ENCODE measurements at regions not wholly inside any gene's neighbourhood (a gene's known extent, or its start where the extent isn't known, plus 50 kb on each side); places are given as distances from the start of the nearest gene placed in this dataset.
"Not testable (repeated sequence)": the region's sequence is repeated elsewhere in the genome, so short reads cannot be mapped to it uniquely, and the experiment has no call there.

DNA sequence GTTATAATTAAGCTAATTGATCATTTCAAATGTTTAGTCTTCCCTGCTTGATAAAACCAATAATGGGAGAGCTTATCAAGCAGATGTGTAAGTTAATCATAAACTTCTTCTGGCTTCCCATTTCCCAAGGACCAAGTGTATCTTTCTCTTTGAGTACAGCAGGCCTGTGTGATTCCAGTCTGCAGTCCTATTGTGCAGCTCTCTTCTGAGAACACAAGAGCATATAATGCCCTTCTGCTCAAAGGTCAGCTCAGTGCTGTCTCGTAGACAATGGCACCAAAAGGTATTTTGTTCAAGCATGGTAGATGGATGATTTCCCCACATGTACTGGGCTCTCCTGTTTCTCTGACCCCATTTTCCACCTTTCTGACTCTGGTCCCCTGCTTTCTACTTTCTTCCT lies 101.8 kb upstream of the DYRK2 start:
- Histone ChIP-seq H3K9me3 (ENCODE audit: low read depth) (no peaks in the 10 kb centered on the region), H3F3A (ENCODE audit: low read depth) (no peaks in the 10 kb centered on the region), H4K20me1 (ENCODE audit: low read depth) (no peaks in the 10 kb centered on the region), H3K9ac (no peak overlapping the region), H3K27me3 (no peaks in the 10 kb centered on the region), H3K79me2 (ENCODE audit: low read depth) (no peaks in the 10 kb centered on the region), H2AFZ (replicated peaks) (peak overlapping the region; percentile 17), H3K36me3 (no peaks in the 10 kb centered on the region), H3K27ac (no peak overlapping the region), H3K4me2 (no peak overlapping the region), H3K4me3 (no peak overlapping the region), H3K4me1 (peaks cover 6% of the 10 kb centered on the region)
- Mint-ChIP-seq H3K4me1 (peaks cover 10% of the 10 kb centered on the region), H3K9me3 (peaks cover 14% of the 10 kb centered on the region), H3K36me3 (no peaks in the 10 kb centered on the region), H3K27me3 (ENCODE audit: insufficient read depth, low read depth) (peaks cover 3% of the 10 kb centered on the region), H3K4me3 (no peak overlapping the region), H3K27ac (no peak overlapping the region)
- TF ChIP-seq EZH2 (IDR thresholded peaks at IDR 0.05) (no peak), EZH2phosphoT487 (IDR thresholded peaks at IDR 0.05) (no peak)
- TF ChIP-seq, protein P1, sequence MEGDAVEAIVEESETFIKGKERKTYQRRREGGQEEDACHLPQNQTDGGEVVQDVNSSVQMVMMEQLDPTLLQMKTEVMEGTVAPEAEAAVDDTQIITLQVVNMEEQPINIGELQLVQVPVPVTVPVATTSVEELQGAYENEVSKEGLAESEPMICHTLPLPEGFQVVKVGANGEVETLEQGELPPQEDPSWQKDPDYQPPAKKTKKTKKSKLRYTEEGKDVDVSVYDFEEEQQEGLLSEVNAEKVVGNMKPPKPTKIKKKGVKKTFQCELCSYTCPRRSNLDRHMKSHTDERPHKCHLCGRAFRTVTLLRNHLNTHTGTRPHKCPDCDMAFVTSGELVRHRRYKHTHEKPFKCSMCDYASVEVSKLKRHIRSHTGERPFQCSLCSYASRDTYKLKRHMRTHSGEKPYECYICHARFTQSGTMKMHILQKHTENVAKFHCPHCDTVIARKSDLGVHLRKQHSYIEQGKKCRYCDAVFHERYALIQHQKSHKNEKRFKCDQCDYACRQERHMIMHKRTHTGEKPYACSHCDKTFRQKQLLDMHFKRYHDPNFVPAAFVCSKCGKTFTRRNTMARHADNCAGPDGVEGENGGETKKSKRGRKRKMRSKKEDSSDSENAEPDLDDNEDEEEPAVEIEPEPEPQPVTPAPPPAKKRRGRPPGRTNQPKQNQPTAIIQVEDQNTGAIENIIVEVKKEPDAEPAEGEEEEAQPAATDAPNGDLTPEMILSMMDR (IDR thresholded peaks at IDR 0.05), result no peak
- DNase-seq (ENCODE audit: low spot score), result peak; percentile 20

DNA sequence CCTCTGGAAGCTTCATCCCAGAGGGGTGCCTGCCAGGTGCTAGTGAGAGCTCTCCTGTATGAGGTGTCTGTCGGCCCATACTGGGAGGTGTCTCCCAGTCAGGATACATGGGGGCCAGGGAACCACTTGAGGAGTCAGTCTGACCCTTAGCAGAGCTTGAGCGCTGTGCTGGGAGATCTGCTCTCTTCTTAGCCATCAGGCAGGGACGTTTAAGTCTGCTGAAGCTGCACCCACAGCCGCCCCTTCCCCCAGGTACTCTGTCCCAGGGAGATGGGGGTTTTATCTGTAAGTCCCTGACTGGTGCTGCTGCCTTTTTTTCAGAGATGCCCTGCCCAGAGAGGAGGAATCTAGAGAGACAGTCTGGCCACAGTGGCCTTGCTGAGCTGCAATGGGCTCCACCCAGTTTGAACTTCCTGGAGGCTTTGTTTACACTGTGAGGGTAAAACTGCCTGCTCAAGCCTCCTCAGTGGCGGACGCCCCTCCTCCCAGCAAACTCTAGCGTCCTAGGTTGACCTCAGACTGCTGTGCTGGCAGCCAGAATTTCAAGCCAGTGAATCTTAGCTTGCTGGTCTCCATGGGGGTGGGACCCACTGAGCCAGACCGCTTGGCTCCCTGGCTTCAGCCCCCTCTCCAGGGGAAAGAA lies 93.3 kb upstream of the DYRK2 start:
- H3K27me3 ChIP-seq; H3K9ac ChIP-seq; H3K27me3 Mint-ChIP-seq (ENCODE audit: insufficient read depth, low read depth); H3K4me1 Mint-ChIP-seq; H3K4me2 ChIP-seq; H3K36me3 Mint-ChIP-seq; H3K4me1 ChIP-seq; H4K20me1 ChIP-seq (ENCODE audit: low read depth); H3K4me3 ChIP-seq; H3K36me3 ChIP-seq; H3K4me3 Mint-ChIP-seq; H3K27ac ChIP-seq; H3F3A ChIP-seq (ENCODE audit: low read depth); H3K27ac Mint-ChIP-seq; DNase-seq (ENCODE audit: low spot score); H3K9me3 ChIP-seq (ENCODE audit: low read depth); H2AFZ ChIP-seq (replicated peaks); H3K79me2 ChIP-seq (ENCODE audit: low read depth): not testable (repeated sequence)
- H3K9me3 Mint-ChIP-seq, result peaks cover 14% of the 10 kb centered on the region

DNA sequence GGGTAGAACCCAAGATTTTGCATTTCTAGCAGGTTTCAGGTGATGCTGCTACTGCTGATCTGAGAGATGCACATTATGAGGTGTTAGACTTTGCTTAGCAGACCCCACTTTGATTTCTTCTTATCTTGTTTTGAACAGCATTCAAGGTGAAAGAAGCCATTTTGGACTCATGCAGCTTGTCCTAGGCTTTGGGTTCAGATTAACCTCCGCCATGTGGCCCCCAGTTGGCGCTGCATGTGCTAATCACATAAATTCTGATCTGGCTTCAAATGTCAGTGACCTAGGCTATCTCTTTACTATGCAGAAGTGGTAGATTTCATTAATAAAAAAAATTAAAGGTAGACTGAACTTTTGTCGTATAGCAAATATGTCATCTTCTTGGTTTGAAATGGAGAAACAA lies 89.8 kb upstream of the DYRK2 start:
- H3K36me3 Mint-ChIP-seq, result no peaks in the 10 kb centered on the region
- no peak overlapping the region for H3K4me3 Mint-ChIP-seq
- H4K20me1 ChIP-seq (ENCODE audit: low read depth), result no peaks in the 10 kb centered on the region
- H3K4me3 ChIP-seq, result no peak overlapping the region
- peaks cover 5% of the 10 kb centered on the region for H3K4me1 Mint-ChIP-seq
- no peak overlapping the region for H3K4me2 ChIP-seq
- H3K9me3 Mint-ChIP-seq, result peaks cover 2% of the 10 kb centered on the region
- no peak overlapping the region for H2AFZ ChIP-seq (replicated peaks)
- H3K4me1 ChIP-seq, result no peaks in the 10 kb centered on the region
- peaks cover 4% of the 10 kb centered on the region for H3K9me3 ChIP-seq (ENCODE audit: low read depth)
- H3K36me3 ChIP-seq, result peaks cover 3% of the 10 kb centered on the region
- H3K27me3 Mint-ChIP-seq (ENCODE audit: insufficient read depth, low read depth), result peaks cover 2% of the 10 kb centered on the region
- H3K79me2 ChIP-seq (ENCODE audit: low read depth), result no peaks in the 10 kb centered on the region
- no peak overlapping the region for H3K27ac ChIP-seq
- no peaks in the 10 kb centered on the region for H3K27me3 ChIP-seq
- H3F3A ChIP-seq (ENCODE audit: low read depth), result no peaks in the 10 kb centered on the region
- no peak overlapping the region for H3K27ac Mint-ChIP-seq
- no peak for TF ChIP-seq EZH2 (IDR thresholded peaks at IDR 0.05)
- no peak for TF ChIP-seq EZH2phosphoT487 (IDR thresholded peaks at IDR 0.05)
- TF ChIP-seq, protein P1 (IDR thresholded peaks at IDR 0.05), result no peak
- no peak for DNase-seq (ENCODE audit: low spot score)
- no peak overlapping the region for H3K9ac ChIP-seq

DNA sequence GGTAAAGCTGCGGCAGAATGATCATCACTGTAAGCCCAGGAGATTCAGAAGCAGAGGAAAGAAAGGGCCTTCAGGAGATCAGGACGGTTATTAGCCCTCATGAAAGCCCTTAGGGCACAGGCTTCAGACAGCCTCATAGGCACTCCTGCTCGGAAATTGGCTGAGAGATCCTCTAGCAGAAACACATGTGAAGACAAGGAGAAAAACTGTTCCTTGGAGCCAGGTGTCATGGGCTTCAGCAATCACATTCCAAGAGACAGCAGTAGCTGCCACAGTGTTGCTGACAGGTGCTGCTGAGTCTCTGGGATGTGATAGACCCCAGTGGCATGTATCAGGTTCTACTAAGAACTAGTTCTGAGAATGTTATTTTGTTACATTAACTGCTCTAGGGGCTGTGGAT lies 88.8 kb upstream of the DYRK2 start:
- H3K9me3 Mint-ChIP-seq, result peaks cover 2% of the 10 kb centered on the region
- Histone ChIP-seq H3K9ac (no peak overlapping the region), H3K4me2 (no peak overlapping the region), H3K79me2 (ENCODE audit: low read depth) (no peaks in the 10 kb centered on the region), H3K27me3 (no peaks in the 10 kb centered on the region), H3K4me3 (no peak overlapping the region), H2AFZ (replicated peaks) (no peak overlapping the region), H3K9me3 (ENCODE audit: low read depth) (peaks cover 4% of the 10 kb centered on the region), H3K27ac (no peak overlapping the region), H3K36me3 (peaks cover 3% of the 10 kb centered on the region), H4K20me1 (ENCODE audit: low read depth) (no peaks in the 10 kb centered on the region), H3K4me1 (no peaks in the 10 kb centered on the region), H3F3A (ENCODE audit: low read depth) (no peaks in the 10 kb centered on the region)
- DNase-seq (ENCODE audit: low spot score), result no peak
- H3K36me3 Mint-ChIP-seq, result no peaks in the 10 kb centered on the region
- H3K27ac Mint-ChIP-seq, result no peak overlapping the region
- TF ChIP-seq EZH2 (IDR thresholded peaks at IDR 0.05), result no peak
- TF ChIP-seq, protein P1 (IDR thresholded peaks at IDR 0.05), result no peak
- TF ChIP-seq EZH2phosphoT487 (IDR thresholded peaks at IDR 0.05), result no peak
- H3K4me3 Mint-ChIP-seq, result no peak overlapping the region
- peaks cover 5% of the 10 kb centered on the region for H3K4me1 Mint-ChIP-seq
- peaks cover 2% of the 10 kb centered on the region for H3K27me3 Mint-ChIP-seq (ENCODE audit: insufficient read depth, low read depth)
